ENCODE measurements at regions not wholly inside any gene's neighbourhood (a gene's known extent, or its start where the extent isn't known, plus 50 kb on each side); places are given as distances from the start of the nearest gene placed in this dataset.

GRCh38 chr12:88433997-88434703 lies 146.1 kb downstream of the KITLG start:
- no peaks in the 10 kb centered on the region for H3K27me3 ChIP-seq (ENCODE audit: control insufficient read depth, insufficient read depth, low read length)
- H3K9ac ChIP-seq: no peak overlapping the region
- TF ChIP-seq, protein P1, sequence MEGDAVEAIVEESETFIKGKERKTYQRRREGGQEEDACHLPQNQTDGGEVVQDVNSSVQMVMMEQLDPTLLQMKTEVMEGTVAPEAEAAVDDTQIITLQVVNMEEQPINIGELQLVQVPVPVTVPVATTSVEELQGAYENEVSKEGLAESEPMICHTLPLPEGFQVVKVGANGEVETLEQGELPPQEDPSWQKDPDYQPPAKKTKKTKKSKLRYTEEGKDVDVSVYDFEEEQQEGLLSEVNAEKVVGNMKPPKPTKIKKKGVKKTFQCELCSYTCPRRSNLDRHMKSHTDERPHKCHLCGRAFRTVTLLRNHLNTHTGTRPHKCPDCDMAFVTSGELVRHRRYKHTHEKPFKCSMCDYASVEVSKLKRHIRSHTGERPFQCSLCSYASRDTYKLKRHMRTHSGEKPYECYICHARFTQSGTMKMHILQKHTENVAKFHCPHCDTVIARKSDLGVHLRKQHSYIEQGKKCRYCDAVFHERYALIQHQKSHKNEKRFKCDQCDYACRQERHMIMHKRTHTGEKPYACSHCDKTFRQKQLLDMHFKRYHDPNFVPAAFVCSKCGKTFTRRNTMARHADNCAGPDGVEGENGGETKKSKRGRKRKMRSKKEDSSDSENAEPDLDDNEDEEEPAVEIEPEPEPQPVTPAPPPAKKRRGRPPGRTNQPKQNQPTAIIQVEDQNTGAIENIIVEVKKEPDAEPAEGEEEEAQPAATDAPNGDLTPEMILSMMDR (IDR thresholded peaks at IDR 0.05): no peak

GRCh38 chr12:88435334-88436076 lies 144.8 kb downstream of the KITLG start:
- TF ChIP-seq, protein P1 (IDR thresholded peaks at IDR 0.05): no peak
- Histone ChIP-seq H3K27ac (no peak overlapping the region), H3K79me2 (no peaks in the 10 kb centered on the region), H3K4me3 (ENCODE audit: low read depth, low read length) (no peak overlapping the region), H3K4me2 (ENCODE audit: low read length) (no peak overlapping the region), H2AFZ (no peak overlapping the region), H3K36me3 (ENCODE audit: control insufficient read depth, insufficient read depth, low read length) (no peaks in the 10 kb centered on the region), H3K9me3 (ENCODE audit: control insufficient read depth, low read length) (no peaks in the 10 kb centered on the region), H3K27me3 (ENCODE audit: control insufficient read depth, insufficient read depth, low read length) (no peaks in the 10 kb centered on the region), H3K4me1 (no peaks in the 10 kb centered on the region), H3K9ac (no peak overlapping the region)

More at GRCh38 chr12:88433997-88434703, 146.1 kb downstream of the KITLG start:
- Histone ChIP-seq H3K36me3 (ENCODE audit: control insufficient read depth, insufficient read depth, low read length) (no peaks in the 10 kb centered on the region), H3K4me1 (no peaks in the 10 kb centered on the region), H3K27ac (no peak overlapping the region), H3K79me2 (no peaks in the 10 kb centered on the region), H3K4me3 (ENCODE audit: low read depth, low read length) (no peak overlapping the region), H3K9me3 (ENCODE audit: control insufficient read depth, low read length) (no peaks in the 10 kb centered on the region), H2AFZ (no peak overlapping the region), H3K4me2 (ENCODE audit: low read length) (no peak overlapping the region)

DNA sequence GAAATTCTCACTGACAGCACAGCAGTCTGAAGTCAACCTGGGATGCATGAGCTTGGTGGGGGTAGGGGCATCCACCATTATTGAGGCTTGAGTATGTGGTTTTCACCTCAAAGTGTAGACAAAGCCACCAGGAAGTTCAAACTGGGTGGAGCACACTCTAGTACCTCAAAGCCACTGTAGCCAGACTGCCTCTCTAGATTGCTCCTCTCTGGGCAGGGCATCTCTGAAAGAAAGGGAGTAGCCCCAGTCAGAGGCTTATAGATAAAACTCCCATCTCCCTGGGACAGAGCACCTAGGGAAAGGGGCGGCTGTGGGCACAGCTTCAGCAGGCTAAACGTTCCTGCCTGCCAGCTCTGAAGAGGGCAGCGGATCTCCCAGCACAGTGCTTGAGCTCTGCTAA lies 143.0 kb downstream of the KITLG start:
- Histone ChIP-seq H3K79me2 (no peaks in the 10 kb centered on the region), H3K4me2 (ENCODE audit: low read length) (no peak overlapping the region), H3K27ac (no peak overlapping the region), H3K27me3 (ENCODE audit: control insufficient read depth, insufficient read depth, low read length) (no peaks in the 10 kb centered on the region), H3K4me1 (no peaks in the 10 kb centered on the region), H3K36me3 (ENCODE audit: control insufficient read depth, insufficient read depth, low read length) (no peaks in the 10 kb centered on the region), H2AFZ (no peak overlapping the region), H3K9ac (no peak overlapping the region), H3K4me3 (ENCODE audit: low read depth, low read length) (no peak overlapping the region), H3K9me3 (ENCODE audit: control insufficient read depth, low read length) (no peaks in the 10 kb centered on the region)
- TF ChIP-seq, protein P1 (IDR thresholded peaks at IDR 0.05): no peak

Data from parathyroid adenoma (tissue), 2 donors.